A172 (cell line): ENCODE measurements at regions not wholly inside any gene's neighbourhood (a gene's known extent, or its start where the extent isn't known, plus 50 kb on each side); places are given as distances from the start of the nearest gene placed in this dataset.
"Not testable (repeated sequence)": the region's sequence is repeated elsewhere in the genome, so short reads cannot be mapped to it uniquely, and the experiment has no call there.

Experiments used
- DNase-seq: peaks from one replicate; pipeline ENCODE4 v3.0.0-alpha.2; 2015; ENCODE audit warnings: low spot score

DNA sequence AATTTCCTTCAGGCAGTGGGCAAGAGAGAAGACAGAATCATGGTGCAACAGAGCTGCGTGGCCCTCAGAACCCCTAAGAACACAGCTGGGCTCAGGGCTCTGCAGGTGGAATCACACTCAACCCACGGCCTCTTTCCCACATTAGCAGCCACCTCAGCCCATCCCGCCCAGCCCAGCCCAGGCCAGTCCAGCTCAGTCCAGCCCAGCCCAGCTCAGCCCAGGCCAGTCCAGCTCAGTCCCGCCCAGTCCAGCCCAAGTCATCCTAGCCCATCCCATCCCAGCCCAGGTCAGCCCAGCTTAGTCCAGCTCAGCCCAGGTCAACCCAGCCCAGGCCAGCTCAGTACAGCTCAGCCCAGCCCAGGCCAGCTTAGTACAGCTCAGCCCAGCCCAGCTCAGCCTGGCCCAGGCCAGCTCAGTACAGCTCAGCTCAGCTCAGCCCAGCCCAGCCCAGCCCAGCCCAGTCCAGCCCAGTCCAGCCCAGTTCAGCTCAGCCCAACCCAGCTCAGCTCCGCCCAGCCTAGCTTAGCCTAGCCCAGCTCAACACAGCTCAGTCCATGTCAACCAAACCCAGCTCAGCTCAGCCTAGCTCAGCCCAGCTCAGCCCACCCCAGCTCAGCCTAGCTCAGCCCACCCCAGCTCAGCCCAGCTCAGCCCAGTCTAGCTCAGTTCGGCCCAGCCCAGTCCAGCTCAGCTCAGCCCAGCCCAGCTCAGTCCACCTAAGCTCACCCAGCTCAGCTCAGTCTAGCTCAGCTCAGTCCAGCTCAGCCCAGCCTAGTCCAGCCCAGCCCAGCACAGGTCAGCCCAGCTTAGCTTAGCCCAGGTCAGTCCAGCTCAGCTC is 183.1 kb downstream of the TMEM121 start:
- no peak for DNase-seq

DNA sequence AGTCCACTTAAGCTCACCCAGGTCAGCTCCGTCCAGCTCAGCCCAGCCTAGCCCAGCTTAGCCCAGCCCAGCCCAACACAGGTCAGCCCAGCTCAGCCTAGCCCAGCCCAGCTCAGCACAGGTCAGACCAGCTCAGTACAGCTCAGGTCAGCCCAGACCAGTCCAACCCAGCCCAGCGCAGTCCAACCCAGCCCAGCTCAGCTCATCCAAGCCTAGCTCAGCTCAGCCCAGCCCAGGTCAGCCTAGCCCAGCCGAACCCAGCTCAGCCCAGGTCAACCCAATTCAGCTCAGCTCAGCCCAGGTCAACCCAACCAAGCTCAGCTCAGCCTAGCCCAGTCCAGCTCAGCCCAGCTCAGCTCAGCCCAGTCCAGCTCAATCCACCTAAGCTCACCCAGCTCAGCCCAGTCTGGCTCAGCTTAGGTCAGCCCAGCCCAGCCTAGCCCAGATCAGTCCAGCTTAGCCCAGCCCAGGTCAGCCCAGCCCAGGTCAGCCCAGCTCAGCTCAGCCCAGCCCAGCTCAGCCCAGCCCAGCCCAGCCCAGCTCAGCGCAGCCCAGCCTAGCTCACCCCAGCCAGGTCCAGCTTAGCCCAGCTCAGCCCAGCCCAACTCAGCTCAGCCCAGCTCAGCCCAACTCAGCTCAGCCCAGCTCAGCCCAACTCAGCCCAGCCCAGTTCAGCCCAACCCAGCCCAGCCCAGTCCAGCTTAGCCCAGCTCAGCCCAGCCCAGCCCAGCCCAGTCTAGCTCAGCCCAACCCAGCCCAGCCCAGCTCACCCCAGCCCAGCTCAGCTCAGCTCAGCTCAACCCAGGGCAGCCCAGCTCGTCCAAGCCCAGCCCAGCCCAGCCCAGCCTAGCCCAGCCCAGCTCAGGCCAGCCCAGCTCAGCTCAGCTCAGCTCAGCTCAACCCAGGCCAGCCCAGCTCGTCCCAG is 184.0 kb downstream of the TMEM121 start:
- DNase-seq: no peak

GRCh38 chr14:105711044-105711620 is 184.7 kb downstream of the TMEM121 start:
- DNase-seq: no peak

- DNase-seq: no peak
Observed at GRCh38 chr14:105711841-105712460, 185.6 kb downstream of the TMEM121 start.

- not testable (repeated sequence) for DNase-seq
Observed at GRCh38 chr14:105712670-105713069, 186.3 kb downstream of the TMEM121 start.

DNA sequence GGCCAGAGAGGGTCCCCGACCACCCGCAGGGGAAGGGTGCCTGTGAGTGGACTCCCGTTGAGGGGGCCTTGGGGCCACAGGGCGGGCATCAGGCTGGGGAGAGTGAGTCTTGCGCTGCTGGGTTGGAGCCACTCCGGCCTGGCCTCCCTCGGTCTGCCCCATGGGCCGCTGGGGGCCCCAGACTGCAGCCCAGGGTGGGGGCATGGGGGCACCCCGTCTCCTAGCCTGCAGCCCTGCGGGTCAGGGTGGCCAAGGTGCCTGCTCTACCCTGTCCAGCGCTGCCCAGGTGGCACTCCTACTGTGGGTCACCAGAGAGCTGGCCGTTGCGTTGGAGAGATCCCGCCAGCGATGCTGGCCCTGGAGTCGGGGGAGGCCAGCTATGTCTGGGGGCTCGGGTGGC is 186.8 kb downstream of the TMEM121 start:
- not testable (repeated sequence) for DNase-seq

- DNase-seq: not testable (repeated sequence)
Observed at GRCh38 chr14:105713836-105714235, 187.5 kb downstream of the TMEM121 start.

DNA sequence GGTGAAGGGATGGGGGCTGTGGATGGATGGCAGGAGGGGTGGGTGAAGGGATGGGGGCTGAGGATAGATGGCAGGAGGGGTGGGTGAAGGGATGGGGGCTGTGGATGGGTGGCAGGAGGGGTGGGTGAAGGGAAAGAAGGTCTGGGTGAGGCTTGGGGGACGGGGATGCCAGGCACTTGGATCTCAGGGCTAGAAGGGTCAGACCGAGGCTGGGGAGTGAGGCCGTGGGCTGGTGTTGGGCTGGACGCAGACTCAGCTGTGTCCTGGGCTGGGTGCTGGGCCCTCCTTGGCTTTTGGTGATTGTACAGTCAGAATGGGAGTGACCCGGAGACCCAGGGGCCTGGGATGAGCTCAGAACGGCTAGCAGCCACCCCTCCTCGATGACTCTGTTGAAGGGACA is 192.4 kb downstream of the TMEM121 start:
- DNase-seq: not testable (repeated sequence)

DNA sequence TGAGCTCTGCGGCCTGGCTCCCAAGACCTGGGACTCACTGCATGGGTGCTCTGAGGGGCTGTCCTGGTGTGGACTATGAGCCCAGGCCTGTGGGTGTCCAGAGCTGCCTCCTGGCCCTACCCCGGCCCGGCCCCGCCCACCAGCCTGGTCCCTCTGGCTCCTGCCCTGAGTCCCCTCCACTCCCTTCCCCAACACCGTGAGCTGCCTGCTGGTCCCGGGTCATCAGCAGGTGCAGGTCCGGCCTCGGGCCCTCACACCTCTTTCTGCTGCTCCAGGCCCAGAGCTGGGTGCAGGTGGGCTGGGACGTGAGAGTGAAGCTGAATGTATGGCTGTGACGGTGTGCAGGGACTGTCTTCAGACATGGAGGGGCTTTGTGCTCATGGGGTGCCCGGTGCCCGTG is 193.7 kb downstream of the TMEM121 start:
- DNase-seq: not testable (repeated sequence)

DNA sequence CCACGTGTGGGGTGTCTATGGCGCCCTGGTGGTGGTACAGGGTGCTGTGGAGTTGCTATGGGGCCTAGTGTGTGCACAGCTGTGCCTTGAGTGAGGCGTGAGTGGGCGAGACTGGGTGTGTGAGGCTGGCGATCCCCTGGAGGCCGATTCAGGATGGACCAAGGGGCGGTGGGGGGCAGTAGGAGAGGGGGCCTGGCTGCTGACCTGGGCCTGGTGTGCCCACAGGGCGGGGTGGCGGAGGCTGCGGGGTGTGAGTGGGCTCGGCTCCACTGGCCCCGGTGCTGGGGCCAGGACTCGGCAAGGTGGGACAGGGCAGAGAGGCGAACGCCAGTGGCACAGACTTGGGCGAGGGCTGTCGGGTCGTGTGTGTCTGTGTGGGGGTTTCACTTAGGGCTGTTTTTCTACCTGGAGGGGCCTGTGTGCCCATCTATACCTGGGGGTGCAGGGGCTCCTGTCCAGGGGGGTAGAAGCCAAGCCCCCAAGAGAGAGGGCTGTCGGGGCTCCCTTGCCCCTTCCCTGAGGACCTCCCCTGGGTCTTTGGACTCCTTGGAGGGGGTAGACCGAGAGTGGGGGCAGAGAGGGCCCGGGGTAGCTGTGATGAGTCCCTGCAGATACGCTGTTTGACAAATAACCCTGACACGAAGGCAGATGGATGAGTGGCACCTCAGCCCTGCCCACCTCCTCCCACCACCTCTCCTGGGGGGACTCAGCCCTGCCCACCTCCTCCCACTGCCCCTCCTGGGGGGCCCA is 194.6 kb downstream of the TMEM121 start:
- DNase-seq: not testable (repeated sequence)

DNA sequence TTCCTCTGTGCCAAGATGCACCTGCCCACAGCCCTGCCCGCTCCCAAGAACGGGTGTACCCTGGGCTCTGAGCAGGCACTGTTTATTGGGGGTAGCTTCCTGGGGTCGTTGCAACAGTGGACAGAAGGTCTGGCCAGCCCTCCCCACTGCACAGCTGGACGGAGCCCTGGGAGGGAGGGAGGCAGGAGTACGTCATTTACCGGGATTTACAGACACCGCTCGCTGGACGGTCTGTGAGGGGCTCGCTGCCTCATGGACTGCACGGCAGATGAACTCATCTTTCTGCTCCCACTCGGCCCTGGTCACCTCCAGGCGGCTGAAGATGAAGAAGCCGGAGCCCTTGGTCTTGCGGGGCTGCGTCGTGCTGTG is 195.2 kb downstream of the TMEM121 start:
- DNase-seq: not testable (repeated sequence)

GRCh38 chr14:105721996-105722709 is 195.8 kb downstream of the TMEM121 start:
- DNase-seq: not testable (repeated sequence)

DNA sequence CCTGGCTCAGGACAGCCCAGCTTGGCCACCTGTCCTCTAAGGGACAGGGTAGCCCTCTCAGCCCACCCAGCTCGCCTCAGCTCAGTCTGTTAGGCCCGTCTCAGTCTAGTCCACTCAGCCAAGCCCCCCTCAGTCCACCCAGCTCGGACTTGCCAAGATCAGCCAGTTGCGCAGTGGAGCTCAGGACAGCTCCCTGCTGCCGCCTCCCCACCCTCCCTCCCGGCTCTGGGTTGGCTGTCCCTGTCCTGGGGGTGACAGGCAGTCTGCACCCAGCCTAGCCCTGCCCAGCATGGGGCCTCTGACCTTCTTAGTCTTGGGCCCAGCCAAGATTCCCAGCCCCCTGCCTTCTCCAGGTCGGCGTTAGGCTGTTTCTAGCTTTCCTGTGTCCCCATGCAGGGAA is 196.9 kb downstream of the TMEM121 start:
- not testable (repeated sequence) for DNase-seq

DNA sequence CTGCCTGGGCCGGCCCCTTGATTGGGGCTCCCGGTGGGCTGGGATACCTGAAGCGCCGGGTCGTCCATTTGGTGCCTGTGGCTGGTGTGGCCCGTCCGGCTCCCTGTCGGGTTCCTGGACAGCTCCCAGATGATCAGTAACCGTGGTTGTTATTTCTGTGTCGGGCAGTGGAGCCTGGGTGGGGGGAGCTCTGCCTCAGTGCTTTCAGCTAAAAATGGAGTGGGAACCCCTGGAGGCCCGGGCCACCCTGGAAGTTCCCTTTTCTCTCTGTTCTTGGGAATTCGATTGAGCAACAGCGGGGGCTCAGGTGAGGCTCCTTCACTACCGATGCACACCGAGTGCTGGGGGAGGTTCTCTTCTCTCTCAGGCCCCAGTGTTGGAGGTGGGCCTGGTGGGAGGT is 197.4 kb downstream of the TMEM121 start:
- not testable (repeated sequence) for DNase-seq

- not testable (repeated sequence) for DNase-seq
Observed at GRCh38 chr14:105729825-105730368, 203.5 kb downstream of the TMEM121 start.

DNA sequence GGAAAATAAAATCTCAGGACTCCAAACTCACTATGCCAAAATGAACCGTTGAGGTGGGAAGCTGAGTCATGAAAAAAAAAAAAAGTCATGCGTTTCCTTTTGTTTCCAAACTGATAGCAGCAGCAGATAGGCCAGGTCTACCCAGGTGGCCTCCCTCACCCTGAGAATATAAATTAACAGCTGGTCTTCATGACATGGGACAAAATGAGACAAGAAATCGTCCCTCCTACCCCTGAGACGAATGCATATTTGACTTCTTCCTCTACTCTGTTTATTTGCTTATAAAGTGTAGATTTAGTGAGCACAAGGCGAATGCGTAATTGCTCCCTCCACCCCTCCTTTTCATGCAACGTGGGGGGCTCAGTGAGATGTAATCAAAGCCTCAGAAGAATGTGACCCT is 204.3 kb downstream of the TMEM121 start:
- not testable (repeated sequence) for DNase-seq

DNA sequence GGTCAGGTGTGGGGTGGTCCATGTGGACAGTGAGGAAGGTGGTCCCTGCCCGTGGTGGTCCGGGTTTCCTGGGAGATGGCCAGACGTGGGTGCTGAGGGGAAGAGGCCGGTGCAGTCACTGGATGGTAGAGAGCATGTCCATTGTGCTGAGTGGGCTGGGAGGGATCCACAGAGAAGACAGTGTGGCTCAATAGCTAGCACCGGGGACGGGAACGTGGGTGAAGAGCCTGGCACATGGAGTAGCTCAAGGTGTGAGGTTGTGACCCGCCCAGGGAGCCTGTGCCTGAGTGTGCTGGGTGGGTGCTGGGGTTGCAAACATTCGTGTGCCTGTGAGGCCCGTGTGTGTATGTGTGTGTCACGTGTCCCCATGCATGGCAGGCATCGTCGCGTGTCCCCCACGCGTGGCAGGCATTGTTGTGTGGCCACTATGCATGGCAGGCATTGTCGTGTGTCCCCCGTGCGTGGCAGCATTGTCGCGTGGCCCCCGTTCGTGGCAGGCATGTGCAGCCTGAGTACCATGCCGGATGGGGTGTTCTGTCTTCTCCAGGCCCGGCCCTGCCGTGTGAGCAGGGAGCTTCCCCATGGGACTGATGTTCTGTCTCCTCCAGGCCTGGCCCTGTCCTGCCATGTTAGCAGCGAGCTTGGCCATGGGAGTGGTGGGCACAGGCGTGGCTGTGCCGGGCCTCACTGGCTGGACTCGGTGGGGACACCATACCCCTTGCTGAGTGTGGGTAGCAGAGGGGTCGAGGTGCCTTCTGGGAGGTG is 205.0 kb downstream of the TMEM121 start:
- DNase-seq: not testable (repeated sequence)

DNA sequence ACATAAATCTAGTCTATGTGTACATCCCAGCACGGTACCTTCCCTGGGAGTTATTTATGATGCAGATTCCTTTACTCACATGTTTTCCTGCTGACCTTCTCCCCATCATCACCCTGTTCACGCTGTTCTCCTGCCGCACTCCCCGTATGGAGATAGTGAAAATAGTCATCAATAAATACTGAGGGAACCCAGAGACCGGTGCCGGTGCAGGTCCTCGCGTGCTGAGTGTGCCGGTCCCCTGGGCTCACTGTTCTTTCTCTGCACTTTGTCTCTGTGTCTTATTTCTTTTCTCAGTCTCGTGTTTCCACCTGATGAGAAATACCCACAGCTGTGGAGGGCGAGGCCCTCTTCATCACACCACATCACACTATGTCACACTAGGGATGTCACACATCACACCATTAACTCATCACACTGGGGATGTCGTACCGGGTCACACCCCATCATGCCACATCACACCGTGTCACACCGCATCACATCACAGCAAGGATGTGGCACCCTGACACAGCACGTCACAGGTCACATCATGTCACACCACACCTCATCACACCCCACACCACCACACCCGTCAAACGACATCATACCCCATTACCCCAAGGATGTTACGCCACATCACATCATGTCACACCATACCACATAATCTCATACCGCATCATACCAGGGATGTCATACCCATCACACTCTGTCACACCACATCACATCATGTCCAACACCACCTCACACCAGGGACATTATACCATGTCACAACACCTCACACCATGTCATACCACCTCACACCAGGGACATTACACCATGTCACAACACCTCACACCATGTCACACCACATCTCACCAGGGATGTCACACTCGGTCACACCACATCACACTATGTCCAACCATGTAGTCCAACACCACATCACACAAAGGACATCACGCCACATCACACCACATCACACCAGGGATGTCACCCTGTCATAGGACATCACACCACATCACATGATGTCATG is 207.0 kb downstream of the TMEM121 start:
- no peak for DNase-seq
